Fibroblast of gingiva (primary cell): ENCODE measurements at regions not wholly inside any gene's neighbourhood (a gene's known extent, or its start where the extent isn't known, plus 50 kb on each side); places are given as distances from the start of the nearest gene placed in this dataset.

Experiments
- DNase-seq: peaks from one replicate; pipeline ENCODE4 v3.0.0-alpha.2; 2011; ENCODE audit warnings: low read depth

GRCh38 chr9:119094086-119094485, 275.1 kb downstream of the BRINP1 start:
- no peak for DNase-seq

- no peak for DNase-seq
These were observed 274.2 kb downstream of the BRINP1 start for GRCh38 chr9:119095072-119095471.

DNA sequence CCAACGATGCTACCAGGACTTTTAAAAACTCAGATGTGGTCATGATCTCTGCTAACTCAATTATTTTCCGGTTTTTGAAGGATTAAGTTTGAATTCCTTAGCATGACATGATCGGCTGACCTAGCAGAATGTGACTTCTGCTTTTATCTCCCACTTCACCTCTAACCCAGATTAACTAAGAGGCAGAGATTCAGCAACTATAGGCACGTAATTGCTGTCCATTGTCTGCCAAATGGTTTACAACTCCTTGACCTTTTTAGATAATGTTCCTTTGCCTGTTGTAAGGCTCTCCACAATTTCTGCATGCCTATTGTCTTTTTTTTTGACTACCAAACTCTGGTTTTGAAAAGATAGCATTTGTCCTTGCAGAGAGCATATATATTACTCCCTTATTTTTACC, 268.2 kb downstream of the BRINP1 start:
- DNase-seq, result no peak

GRCh38 chr9:119114681-119115080, 254.6 kb downstream of the BRINP1 start:
- DNase-seq, result no peak
